ENCODE measurements at regions not wholly inside any gene's neighbourhood (a gene's known extent, or its start where the extent isn't known, plus 50 kb on each side); places are given as distances from the start of the nearest gene placed in this dataset.

DNA sequence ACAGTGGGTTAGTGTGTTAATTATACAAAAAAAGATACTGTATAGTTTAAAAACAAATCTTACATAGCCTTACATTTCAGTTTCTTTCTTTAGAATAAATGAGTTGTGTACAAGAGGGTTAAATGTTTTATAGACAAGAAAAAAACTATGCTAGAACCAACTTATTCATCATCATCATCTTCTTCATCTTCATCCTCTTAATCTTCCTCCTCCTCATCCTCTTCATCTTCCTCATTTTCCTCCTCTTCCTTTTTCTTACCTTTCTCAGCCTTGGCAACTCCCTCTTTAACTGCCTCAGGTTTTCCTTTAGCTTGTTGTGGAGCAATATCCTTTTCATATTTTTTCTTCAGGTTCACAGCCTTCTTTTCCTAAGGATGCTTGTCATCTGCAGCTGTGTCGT is 53.7 kb downstream of the RPS12 start:
- DNase-seq (ENCODE audit: low read depth), result no peak

DNA sequence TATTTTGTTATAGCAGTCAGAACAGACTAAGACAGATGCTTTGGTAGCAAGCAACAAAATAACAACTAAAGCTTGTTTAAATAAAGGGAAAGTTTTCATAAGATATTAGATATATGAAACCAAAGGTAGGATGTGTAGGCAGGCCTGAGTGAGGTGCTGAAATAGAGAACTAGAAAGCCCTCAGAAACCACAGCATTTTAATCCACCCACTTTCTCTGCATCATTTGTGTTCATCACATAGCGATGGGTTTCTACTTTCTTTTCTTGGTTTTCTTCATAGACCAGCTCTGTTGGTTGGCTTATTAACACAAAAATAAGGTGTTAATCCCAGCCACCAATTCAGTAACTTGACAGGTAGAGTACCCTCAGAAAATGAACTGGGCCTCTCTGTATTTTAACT is 58.6 kb downstream of the RPS12 start:
- no peak for DNase-seq (ENCODE audit: low read depth)

- DNase-seq (ENCODE audit: low read depth), result no peak
Observed at GRCh38 chr6:132877003-132877402, 62.6 kb downstream of the RPS12 start.

- no peak for DNase-seq (ENCODE audit: low read depth)
Observed at GRCh38 chr6:132887204-132887603, 72.8 kb downstream of the RPS12 start.

DNA sequence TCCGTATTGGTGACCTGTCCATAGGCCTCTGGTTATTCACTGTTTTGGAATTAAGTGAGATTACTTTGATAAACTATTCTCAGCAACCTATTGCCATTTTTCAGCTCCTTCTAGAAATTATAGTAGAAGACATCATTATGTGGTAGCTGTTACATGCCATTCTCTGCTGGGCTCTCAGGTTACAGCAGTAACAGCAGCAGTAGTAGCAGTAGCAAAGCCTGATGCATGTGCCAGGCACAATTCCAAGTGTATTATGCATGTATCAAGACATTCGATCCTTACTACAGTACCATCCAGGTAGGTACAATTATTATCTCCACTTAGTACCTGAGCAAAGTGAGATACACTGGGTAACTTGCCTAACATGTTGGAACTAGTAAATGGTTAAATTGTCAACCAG is 74.3 kb downstream of the RPS12 start:
- DNase-seq (ENCODE audit: low read depth), result no peak

DNA sequence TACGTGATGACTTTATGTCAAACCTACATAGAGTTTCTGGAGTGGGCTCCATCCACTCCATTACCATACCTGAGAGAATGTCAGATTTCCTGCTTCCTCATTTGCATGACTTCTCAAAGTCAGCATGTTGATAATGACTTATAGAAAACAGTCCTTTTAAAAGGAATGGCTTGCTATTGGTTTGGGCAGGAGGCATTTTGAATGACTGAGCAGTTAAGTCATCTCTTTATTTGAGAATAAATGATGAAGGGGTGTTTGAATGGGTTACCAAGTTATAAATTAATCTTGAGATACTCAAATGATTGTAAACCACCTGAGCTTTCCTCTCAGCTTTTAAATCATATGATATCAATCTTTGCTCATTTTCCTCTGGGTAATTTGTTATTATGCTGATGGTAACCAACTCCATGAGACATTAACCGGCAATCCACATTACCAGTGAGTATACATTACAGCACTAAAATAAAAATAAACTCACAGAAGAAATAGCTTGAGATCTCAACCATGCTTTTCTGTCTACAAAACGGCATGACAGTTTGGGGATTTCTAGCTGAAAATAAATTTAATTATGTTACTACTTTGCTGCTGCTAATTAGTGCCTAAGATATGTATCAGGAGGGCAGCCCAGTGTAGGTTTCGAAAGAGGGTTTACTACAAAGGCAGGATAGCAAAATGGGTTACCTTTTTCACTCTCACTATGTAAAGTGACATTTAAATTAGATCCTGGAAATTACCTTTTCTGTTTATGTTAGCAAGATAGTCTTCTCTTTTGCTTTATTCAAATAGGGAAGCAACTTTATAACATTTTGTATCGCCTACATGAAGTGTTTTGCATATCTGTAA is 78.8 kb downstream of the RPS12 start:
- no peak for DNase-seq (ENCODE audit: low read depth)

DNA sequence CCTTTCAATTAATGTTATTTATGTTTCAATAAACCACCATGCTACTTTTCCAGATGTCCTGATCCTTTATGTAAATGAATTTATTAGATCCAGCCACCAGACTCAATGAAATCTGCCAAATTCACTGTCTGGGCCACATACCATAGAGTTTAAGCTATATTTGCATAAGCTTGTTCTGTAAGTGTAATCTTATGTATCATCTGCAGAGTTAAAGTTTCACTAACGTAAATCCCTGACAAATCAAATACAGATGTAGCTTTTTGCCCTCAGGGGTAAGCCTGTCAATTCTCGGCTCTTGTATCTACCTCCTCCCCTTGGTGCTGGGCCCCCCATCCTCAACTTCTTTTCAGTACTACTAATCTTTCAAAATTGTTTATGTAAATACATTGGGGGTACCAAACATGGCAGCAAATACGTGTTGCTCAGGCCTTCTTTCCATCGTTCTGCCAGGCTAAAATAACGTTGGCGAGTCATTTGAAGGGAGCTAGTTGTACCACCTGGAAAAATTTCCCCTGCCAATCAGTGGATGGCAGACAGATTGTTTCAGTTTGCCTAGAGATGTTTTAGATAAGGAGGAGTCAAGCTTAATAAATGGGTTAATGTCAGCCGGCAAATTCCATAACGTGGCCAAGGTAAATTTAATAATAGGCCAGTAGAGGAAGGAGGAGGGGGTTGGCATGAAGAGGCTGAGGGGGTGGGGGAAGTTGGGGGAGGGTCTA is 79.6 kb downstream of the RPS12 start:
- no peak for DNase-seq (ENCODE audit: low read depth)

GRCh38 chr6:132898376-132898775 is 84.0 kb downstream of the RPS12 start:
- DNase-seq (ENCODE audit: low read depth), result no peak

DNA sequence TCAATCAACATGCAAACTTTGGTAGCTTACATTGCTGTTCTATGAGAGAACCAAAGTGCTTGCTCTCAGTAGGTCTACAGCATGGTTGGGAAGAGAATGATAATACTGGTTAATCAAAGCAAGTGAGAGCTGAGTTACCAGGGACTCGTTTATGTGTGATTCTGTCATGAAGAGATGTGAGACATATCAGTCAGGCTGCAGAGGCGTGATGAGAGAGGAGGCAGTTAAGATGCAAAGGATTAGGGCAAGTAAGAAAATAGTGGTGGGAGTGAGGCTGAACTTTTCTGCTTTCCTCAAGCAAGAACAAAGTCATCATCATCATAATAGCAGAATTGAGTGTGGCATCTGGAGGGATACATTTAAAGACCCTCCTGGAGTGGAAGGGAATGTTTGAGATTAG is 86.5 kb downstream of the RPS12 start:
- DNase-seq (ENCODE audit: low read depth), result no peak

GRCh38 chr6:132902901-132903300 is 88.5 kb downstream of the RPS12 start:
- DNase-seq (ENCODE audit: low read depth), result no peak

DNA sequence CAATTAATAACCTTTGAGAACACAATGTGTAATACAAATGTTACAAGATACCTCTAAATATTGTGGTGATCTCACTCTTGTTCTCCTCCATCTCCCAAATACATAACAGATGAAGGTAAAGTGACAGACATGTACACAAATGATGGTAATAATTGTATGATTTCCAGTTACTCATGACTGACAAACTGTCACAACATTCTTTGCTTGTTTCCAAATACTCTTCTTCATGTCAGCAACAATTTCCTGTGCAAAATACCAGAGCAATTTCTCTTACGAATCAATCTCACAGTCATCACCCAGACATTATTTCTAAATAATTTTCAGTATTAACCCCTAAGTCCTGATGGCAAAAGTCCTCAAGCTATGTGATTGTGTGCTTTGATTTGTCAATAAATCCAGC is 92.9 kb downstream of the RPS12 start:
- DNase-seq (ENCODE audit: low read depth), result no peak

DNA sequence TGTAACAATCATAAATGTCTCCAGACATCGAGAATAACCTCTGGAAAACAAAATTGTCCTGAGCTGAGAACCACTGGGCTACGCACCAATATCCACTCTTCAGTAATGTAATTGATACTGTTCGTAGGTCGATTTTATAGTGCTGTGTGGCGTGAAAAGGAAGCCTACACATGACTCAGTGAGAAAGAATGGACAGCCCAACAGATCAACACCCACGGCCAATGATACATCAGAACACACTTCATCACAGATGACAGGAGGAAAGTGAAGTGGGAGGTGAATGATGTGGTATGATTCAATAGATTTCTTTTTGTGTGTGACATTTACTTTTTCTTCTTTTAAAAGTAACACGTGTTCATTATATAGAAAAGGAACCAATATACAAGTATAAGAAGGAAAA is 93.5 kb downstream of the RPS12 start:
- DNase-seq (ENCODE audit: low read depth), result no peak

DNA sequence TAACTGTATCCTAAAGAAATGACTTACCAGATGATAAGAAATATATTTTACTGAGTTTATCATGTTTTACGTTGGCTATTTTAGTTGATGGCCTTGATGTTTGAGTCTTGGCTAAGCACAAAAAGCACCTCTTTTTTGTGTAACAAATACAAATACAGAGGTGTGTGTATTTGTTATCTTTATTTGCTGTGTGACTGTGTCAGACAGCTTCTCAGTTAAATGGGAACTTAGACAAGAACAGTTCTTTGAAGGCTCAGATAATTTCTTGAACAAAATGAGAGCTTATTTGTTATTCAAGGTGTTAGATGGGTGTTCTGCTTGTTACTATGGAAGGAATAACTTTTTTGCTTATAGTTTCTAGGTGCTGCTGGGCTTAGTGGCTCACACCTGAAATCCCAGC is 95.4 kb downstream of the RPS12 start:
- DNase-seq (ENCODE audit: low read depth), result no peak

GRCh38 chr6:132910759-132911158 is 96.4 kb downstream of the RPS12 start:
- no peak for DNase-seq (ENCODE audit: low read depth)

DNA sequence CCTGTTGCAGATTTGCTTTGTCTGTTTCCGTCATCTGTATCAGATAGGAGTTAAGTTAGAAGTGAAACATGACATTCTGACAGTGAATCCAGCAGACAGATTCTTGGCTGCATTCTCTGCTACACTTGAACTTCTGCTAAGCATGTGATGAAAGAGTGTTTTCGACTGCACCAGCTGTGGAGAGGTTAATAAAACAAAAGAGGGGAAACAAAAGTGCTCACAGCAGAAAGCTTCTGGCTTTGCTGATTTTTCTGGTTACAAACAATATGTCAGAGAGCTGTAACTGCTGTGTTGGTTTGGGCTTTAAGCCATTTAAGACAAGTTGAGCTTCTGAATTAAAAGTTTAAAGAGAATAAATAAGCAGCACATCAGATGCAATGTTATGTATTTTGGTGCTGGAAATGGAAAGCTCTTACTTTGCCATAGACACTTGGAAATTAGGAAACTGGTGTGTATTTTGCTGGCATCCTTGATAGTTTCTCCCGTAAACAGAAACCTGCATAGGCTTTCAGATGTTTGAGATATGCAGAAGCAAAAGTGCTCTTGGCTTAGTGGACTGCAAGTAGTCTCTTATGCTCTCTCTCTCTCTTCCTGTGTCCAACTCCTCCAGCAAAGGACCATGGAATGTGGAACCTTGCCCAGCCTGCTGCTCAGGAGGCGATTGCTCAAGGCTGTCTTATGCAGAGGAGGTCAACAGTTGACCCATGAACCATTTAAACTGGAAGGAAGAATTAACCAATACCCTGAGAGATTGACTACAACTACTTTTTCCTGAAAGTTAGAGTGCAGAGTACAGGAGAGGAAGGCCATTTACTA is 104.9 kb downstream of the RPS12 start:
- DNase-seq (ENCODE audit: low read depth), result no peak

DNA sequence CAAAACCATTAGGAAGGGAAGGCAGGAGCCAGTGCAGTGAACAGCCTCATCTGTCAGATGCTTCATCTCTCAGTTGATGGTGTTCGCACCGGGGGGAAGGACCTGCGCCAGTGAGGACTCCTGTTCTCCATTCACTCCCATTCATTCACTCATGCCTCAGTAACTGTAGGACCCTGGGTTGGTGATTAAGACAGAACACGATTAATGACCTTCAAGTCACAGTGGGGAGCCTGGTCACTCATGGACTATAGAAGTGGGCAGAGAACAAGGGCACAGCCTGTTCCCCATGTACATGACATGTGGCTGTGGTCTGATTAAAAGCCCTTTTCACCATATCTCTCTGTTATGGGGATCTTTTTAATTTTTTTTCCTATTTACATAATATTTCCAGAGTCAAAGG is 113.3 kb downstream of the RPS12 start:
- no peak for DNase-seq (ENCODE audit: low read depth)

GRCh38 chr6:132929141-132929540 is 114.8 kb downstream of the RPS12 start:
- no peak for DNase-seq (ENCODE audit: low read depth)

- DNase-seq (ENCODE audit: low read depth), result no peak
Observed at GRCh38 chr6:132931313-132931712, 116.9 kb downstream of the RPS12 start.

GRCh38 chr6:132931936-132932514 is 117.7 kb downstream of the RPS12 start:
- no peak for DNase-seq (ENCODE audit: low read depth)

GRCh38 chr6:132932588-132932987 is 118.2 kb downstream of the RPS12 start:
- DNase-seq (ENCODE audit: low read depth), result no peak

DNA sequence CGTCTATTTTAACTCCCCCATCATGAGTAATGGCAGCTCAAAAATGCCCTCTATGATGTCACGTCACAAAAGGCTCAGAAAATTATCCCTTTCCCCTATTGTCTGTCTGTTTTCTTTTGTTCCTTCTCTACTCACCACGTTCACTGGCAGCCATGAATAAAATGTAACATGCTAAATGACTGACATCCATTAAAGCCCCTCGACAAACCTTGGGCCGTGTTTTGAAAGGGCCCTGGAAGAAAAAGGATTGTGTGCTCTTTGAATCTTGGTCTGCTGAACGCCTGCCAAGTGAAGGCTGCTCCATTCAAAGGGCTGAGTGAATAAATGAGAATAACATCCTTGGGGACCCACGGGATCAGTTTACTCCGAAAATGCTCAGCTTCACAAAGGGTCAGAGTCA is 118.7 kb downstream of the RPS12 start:
- DNase-seq (ENCODE audit: low read depth), result no peak

- no peak for DNase-seq (ENCODE audit: low read depth)
Observed at GRCh38 chr6:132934496-132934895, 120.1 kb downstream of the RPS12 start.

Measured in stimulated activated CD8-positive, alpha-beta memory T cell treated with anti-CD3 and anti-CD28 coated beads, Interleukin-15, amount 100 ng/mL, for 24 hours (primary cell).